ENCODE measurements at regions not wholly inside any gene's neighbourhood (a gene's known extent, or its start where the extent isn't known, plus 50 kb on each side); places are given as distances from the start of the nearest gene placed in this dataset.
A peak's percentile ranks its signal among the peaks of the same experiment; 100 is the strongest.

GRCh38 chr20:36097337-36098151 lies 57.0 kb upstream of the EPB41L1 start:
- Mint-ChIP-seq H3K9me3 (no peaks in the 10 kb centered on the region), H3K27ac (peak overlapping the region; percentile 47), H3K4me3 (peak overlapping the region; percentile 21), H3K27me3 (peaks cover 11% of the 10 kb centered on the region), H3K4me1 (peaks cover 33% of the 10 kb centered on the region), H3K36me3 (ENCODE audit: low read depth) (no peaks in the 10 kb centered on the region)
- ATAC-seq (ENCODE audit: low read depth) (no peak), DNase-seq (no peak)
- TF ChIP-seq CTCF (IDR thresholded peaks at IDR 0.05) = no peak
- intact Hi-C loops (cut with micrococcal nuclease) = loop anchor here (5.0 kb wide), 1 partner anchor 35 kb away; no protein-coding TSS in a partner anchor
- ChIA-PET CTCF (interaction anchor here (0.9 to 1.2 kb wide), 2 partner anchors 41 to 104 kb away, joined by 3 to 6 read pairs; no protein-coding TSS in a partner anchor), POLR2A (interaction anchor here (1.0 to 1.4 kb wide), 4 partner anchors 11 to 143 kb away, joined by 3 to 5 read pairs (median 4); partner anchors contain the start of gene SCAND1)

GRCh38 chr20:36098364-36098763 lies 56.2 kb upstream of the EPB41L1 start:
- POLR2A ChIA-PET = interaction anchor here (1.0 to 1.5 kb wide), 5 partner anchors 11 to 144 kb away, joined by 3 to 5 read pairs (median 4); partner anchors contain the start of gene SCAND1
- Mint-ChIP-seq H3K27ac (peak overlapping the region; percentile 47), H3K4me1 (peaks cover 27% of the 10 kb centered on the region), H3K9me3 (no peaks in the 10 kb centered on the region), H3K27me3 (peaks cover 6% of the 10 kb centered on the region), H3K36me3 (ENCODE audit: low read depth) (no peaks in the 10 kb centered on the region), H3K4me3 (peak overlapping the region; percentile 29)
- intact Hi-C loops (cut with micrococcal nuclease) = loop anchor here (5.0 kb wide), 1 partner anchor 34 kb away; no protein-coding TSS in a partner anchor
- no peak for TF ChIP-seq CTCF (IDR thresholded peaks at IDR 0.05)
- peak; percentile 83 for ATAC-seq (ENCODE audit: low read depth)
- CTCF ChIA-PET = interaction anchor here (0.6 to 0.9 kb wide), 2 partner anchors 40 to 99 kb away, joined by 3 read pairs; no protein-coding TSS in a partner anchor
- peak; percentile 33 for DNase-seq

GRCh38 chr20:36099106-36099505 lies 55.4 kb upstream of the EPB41L1 start:
- Mint-ChIP-seq H3K36me3 (ENCODE audit: low read depth) (no peaks in the 10 kb centered on the region), H3K4me3 (no peak overlapping the region), H3K27me3 (peaks cover 5% of the 10 kb centered on the region), H3K27ac (no peak overlapping the region), H3K4me1 (peaks cover 24% of the 10 kb centered on the region), H3K9me3 (no peaks in the 10 kb centered on the region)
- intact Hi-C loops (cut with micrococcal nuclease) = loop anchor here (5.0 kb wide), 1 partner anchor 33 kb away; no protein-coding TSS in a partner anchor
- ATAC-seq (ENCODE audit: low read depth) = no peak
- POLR2A ChIA-PET = interaction anchor here (1.4 to 1.5 kb wide), 2 partner anchors 11 to 34 kb away, joined by 3 to 5 read pairs; no protein-coding TSS in a partner anchor
- DNase-seq = no peak
- no peak for TF ChIP-seq CTCF (IDR thresholded peaks at IDR 0.05)
- CTCF ChIA-PET = interaction anchor here (0.6 to 0.9 kb wide), 3 partner anchors 39 to 106 kb away, joined by 3 to 4 read pairs (median 4); no protein-coding TSS in a partner anchor

- intact Hi-C loops (cut with micrococcal nuclease) = no loop called here
- peaks cover 1% of the 10 kb centered on the region for H3K27me3 Mint-ChIP-seq
- H3K27ac Mint-ChIP-seq = no peak overlapping the region
- H3K36me3 Mint-ChIP-seq (ENCODE audit: low read depth) = no peaks in the 10 kb centered on the region
- CTCF ChIA-PET = no interaction called here
- POLR2A ChIA-PET = interaction anchor here (0.5 to 0.6 kb wide), 2 partner anchors 9 to 13 kb away, joined by 4 to 6 read pairs; no protein-coding TSS in a partner anchor
- H3K4me3 Mint-ChIP-seq = no peak overlapping the region
- H3K9me3 Mint-ChIP-seq = no peaks in the 10 kb centered on the region
- ATAC-seq (ENCODE audit: low read depth) = no peak
- no peak for TF ChIP-seq CTCF (IDR thresholded peaks at IDR 0.05)
- DNase-seq = no peak
- H3K4me1 Mint-ChIP-seq = peaks cover 22% of the 10 kb centered on the region
These were observed 53.3 kb upstream of the EPB41L1 start for GRCh38 chr20:36101192-36101591.

GRCh38 chr20:36102306-36102705 lies 52.2 kb upstream of the EPB41L1 start:
- no peak for TF ChIP-seq CTCF (IDR thresholded peaks at IDR 0.05)
- Mint-ChIP-seq H3K9me3 (no peaks in the 10 kb centered on the region), H3K36me3 (ENCODE audit: low read depth) (no peaks in the 10 kb centered on the region), H3K27ac (no peak overlapping the region), H3K4me1 (peaks cover 14% of the 10 kb centered on the region), H3K27me3 (peaks cover 1% of the 10 kb centered on the region), H3K4me3 (no peak overlapping the region)
- ATAC-seq (ENCODE audit: low read depth) (no peak), DNase-seq (no peak)
- intact Hi-C loops (cut with micrococcal nuclease) = no loop called here
- ChIA-PET CTCF (interaction anchor here (1.1 kb wide), 1 partner anchor 36 kb away, joined by 3 read pairs; no protein-coding TSS in a partner anchor), POLR2A (no interaction called here)
